Retina (tissue), 1 donor: ENCODE measurements at regions not wholly inside any gene's neighbourhood (a gene's known extent, or its start where the extent isn't known, plus 50 kb on each side); places are given as distances from the start of the nearest gene placed in this dataset.
"Not testable (repeated sequence)": the region's sequence is repeated elsewhere in the genome, so short reads cannot be mapped to it uniquely, and the experiment has no call there.

ENCODE experiments used
- DNase-seq: peaks from one replicate; pipeline ENCODE4 v3.0.0-alpha.2; 2016

GRCh38 chr5:2163060-2163856 is 280.5 kb upstream of the IRX4 start:
- DNase-seq = no peak

- no peak for DNase-seq
Observed at GRCh38 chr5:2160811-2161210, 278.1 kb upstream of the IRX4 start.

GRCh38 chr5:2158767-2159166 is 276.0 kb upstream of the IRX4 start:
- DNase-seq = no peak

- DNase-seq = no peak
Observed at GRCh38 chr5:2158109-2158508, 275.4 kb upstream of the IRX4 start.

GRCh38 chr5:2157372-2157771 is 274.6 kb upstream of the IRX4 start:
- DNase-seq = no peak

GRCh38 chr5:2156358-2157059 is 273.8 kb upstream of the IRX4 start:
- no peak for DNase-seq

- no peak for DNase-seq
Observed at GRCh38 chr5:2155556-2155955, 272.8 kb upstream of the IRX4 start.

- no peak for DNase-seq
Observed at GRCh38 chr5:2153802-2154201, 271.1 kb upstream of the IRX4 start.

- no peak for DNase-seq
Observed at GRCh38 chr5:2153350-2153749, 270.6 kb upstream of the IRX4 start.

- not testable (repeated sequence) for DNase-seq
Observed at GRCh38 chr5:2151301-2151888, 268.7 kb upstream of the IRX4 start.

GRCh38 chr5:2149195-2149539 is 266.4 kb upstream of the IRX4 start:
- DNase-seq = no peak

GRCh38 chr5:2148312-2149194 is 265.8 kb upstream of the IRX4 start:
- DNase-seq = no peak

GRCh38 chr5:2147504-2148311 is 265.0 kb upstream of the IRX4 start:
- no peak for DNase-seq

GRCh38 chr5:2143646-2144353 is 261.1 kb upstream of the IRX4 start:
- no peak for DNase-seq

GRCh38 chr5:2143088-2143487 is 260.4 kb upstream of the IRX4 start:
- DNase-seq = no peak

- DNase-seq = no peak
Observed at GRCh38 chr5:2142456-2142954, 259.8 kb upstream of the IRX4 start.

GRCh38 chr5:2141254-2142000 is 258.7 kb upstream of the IRX4 start:
- no peak for DNase-seq

GRCh38 chr5:2140501-2141175 is 257.9 kb upstream of the IRX4 start:
- DNase-seq = no peak

GRCh38 chr5:2139478-2139877 is 256.8 kb upstream of the IRX4 start:
- DNase-seq = no peak

GRCh38 chr5:2138896-2139295 is 256.2 kb upstream of the IRX4 start:
- no peak for DNase-seq
